ENCODE measurements at regions not wholly inside any gene's neighbourhood (a gene's known extent, or its start where the extent isn't known, plus 50 kb on each side); places are given as distances from the start of the nearest gene placed in this dataset.
"Not testable (repeated sequence)": the region's sequence is repeated elsewhere in the genome, so short reads cannot be mapped to it uniquely, and the experiment has no call there.

DNA sequence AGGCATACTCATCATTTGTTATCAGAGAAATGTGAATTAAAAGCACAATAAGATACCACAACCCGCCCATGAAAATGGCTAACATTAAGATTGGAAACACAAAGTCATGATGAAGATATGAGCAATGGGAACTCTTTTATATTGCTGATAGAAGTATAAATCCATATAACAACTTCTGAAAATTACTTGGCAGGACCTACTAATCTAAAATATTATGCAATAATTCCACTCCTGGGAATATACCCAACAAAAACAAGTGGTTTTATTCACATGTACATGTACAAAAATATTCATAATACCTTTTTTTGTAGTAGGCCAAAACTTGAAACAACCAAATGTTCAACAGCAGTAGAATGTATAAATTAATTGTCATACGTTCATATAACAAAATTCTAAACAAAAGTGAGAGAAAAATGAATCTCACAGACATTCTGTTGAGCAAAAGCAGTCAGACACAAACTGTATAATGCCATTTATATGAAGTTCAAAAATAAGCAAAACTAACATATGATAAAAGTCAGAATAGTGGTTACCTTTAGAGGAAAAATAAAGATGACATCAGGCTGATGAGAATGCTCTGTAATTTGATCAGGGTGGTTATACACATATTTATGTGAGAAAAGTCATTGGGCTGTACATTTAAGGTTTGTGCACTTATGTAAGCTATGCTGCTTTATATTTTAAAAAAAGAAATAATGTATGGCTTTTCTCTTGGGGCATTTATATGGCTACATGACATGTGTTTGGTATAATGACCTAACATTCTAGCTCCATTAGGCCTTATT is 309.2 kb upstream of the KITLG start:
- no peak for DNase-seq (ENCODE audit: low spot score)

DNA sequence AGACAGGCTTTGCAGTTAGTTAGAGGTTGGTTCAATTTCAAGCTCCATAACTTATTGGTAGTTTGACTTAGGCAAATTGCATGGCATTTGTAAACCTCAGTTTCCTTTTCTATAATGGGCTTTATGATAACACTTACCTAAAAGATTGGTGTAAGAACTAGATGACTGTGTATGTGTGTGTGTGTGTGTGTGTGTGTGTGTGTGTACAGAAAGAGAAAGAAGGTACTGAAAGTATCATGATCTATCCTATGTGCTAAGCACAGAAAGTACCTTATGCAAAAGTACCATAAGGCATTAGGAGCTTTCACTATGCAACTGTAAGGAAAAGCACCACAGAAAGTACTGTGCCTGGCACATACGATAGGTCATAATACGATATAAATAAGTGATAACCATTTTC is 304.3 kb upstream of the KITLG start:
- DNase-seq (ENCODE audit: low spot score), result no peak

DNA sequence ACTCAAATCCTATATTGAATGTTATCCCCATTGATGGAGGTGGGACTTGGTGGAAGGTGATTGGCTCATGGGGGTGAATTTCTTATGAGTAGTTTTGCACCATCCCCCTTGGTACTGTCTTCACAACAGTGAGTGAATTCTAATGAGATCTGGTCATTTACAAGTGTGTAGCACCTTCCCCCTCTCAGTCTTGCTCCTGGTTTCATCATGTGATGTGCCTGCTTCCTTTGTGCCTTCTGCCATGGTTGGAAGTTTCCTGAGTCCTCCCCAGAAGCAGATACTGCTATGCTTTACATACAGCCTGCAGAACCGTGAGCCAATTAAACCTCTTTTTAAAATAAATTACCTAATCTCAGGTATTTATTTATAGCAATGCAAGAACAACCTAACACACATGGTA is 302.4 kb upstream of the KITLG start:
- no peak for DNase-seq (ENCODE audit: low spot score)

DNA sequence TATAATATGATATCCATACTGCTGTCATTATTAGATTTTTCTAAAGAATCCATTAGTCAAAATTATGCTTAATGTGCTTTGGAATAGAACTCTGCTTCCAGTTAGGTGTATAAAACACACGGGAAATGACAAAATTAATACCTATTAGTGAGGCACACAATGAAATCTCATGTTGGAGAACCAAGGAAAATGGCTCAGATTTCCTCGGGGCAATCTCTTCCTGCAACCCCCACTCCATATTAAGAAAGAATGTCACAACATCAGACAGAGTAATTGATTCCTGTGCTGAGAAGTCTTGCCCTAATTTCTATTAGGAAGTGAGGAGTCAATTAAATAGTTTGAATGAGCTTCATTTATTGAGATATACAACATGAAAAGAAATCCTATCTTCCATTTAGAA is 299.8 kb upstream of the KITLG start:
- no peak for DNase-seq (ENCODE audit: low spot score)

GRCh38 chr12:88878295-88878694 is 298.0 kb upstream of the KITLG start:
- no peak for DNase-seq (ENCODE audit: low spot score)

DNA sequence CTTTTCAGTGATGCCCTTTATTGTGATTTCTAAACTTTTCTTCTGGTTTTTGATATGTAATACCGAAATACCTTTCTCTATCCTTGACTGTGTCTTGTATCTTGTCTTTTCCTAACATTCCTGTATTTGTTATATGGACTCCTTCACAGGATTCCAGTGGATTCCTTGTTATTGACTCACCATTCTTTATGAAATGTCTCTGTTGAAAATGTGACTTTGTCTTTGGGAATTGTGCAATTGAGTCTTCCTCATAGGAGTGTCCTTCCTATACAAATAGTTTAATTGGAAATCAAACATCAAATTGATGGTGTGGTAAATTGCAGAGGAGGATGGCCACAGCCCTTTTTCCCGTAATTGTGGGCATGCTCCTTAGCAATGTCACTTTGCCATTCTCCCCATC is 296.6 kb upstream of the KITLG start:
- DNase-seq (ENCODE audit: low spot score), result no peak

- DNase-seq (ENCODE audit: low spot score), result no peak
Measured at GRCh38 chr12:88870000-88870737, 289.9 kb upstream of the KITLG start.

DNA sequence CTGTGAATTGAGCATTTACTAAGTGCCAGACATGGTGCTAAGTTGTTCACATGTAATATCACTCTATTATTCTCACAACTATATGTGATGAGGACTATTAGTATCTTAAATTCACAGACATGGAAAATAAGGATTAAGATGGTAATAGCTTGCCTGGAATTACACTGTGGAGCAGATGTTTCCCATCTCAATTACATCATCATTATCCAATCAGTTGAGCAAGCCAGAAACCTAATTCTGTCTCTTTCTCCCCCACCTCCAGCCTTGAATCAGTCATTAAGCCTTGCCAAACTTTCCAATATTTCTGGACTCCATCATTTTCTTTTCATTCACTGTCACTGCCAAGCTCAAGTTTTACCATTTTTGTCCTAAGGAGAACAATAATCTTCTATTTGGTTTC is 287.8 kb upstream of the KITLG start:
- DNase-seq (ENCODE audit: low spot score), result no peak

DNA sequence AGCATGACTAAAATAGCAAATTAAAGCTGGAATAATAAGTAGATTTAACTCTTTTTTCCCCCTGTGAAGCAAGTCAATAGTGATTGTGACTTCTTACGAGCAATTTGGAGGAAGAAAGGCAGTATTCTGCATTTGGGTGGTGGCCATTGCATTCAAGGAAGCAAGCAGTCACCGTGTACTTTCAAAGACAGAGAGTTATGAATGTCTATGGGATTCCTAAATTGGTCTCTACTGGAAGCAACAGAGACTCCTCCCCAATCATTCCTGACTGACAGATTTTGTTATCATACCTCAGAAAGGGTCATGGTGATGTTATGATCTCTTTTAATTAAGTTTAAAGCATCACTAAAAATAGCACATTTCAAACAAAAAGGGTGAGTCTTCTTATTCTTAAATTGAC is 287.2 kb upstream of the KITLG start:
- DNase-seq (ENCODE audit: low spot score), result no peak

GRCh38 chr12:88866881-88867280 is 286.6 kb upstream of the KITLG start:
- DNase-seq (ENCODE audit: low spot score), result no peak

GRCh38 chr12:88865537-88865936 is 285.3 kb upstream of the KITLG start:
- DNase-seq (ENCODE audit: low spot score), result no peak

- no peak for DNase-seq (ENCODE audit: low spot score)
Measured at GRCh38 chr12:88860851-88861250, 280.6 kb upstream of the KITLG start.

DNA sequence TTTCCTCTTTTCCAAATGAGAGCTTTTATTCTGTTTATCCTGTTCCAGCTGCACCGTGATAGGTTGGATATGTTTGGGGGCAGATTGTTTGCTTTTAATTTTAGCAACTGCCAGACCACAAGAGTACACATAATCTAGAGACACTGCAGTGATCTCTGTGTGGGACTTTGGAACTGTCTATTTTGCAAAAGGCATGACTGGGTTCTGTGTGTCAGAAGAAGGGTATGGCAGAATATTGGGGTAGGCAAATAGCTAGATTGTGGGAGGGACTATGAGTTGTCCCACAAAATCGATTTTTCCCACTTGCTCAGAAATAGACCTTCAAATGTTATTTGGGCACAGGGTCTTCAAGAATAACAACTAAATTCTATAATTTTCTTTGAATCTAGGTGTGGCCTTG is 275.9 kb upstream of the KITLG start:
- no peak for DNase-seq (ENCODE audit: low spot score)

DNA sequence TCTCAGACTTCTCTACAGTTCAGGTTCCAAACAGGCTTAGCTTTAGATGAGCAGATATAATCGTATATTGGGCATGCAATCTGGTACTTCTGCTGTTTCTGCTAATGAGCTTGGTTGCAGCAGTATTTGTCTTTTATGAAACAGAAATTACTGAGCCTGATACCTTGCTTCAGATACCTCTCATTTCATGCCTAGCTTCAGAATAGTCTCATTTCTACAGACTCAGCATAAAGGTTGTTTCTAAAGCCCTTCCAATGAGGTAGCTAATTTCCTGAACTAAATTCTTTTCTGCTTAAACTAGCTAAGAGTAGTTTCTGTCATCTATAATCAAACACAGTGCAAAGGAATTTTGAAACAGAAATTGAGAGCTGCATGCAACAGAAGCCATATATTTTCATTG is 275.0 kb upstream of the KITLG start:
- no peak for DNase-seq (ENCODE audit: low spot score)

DNA sequence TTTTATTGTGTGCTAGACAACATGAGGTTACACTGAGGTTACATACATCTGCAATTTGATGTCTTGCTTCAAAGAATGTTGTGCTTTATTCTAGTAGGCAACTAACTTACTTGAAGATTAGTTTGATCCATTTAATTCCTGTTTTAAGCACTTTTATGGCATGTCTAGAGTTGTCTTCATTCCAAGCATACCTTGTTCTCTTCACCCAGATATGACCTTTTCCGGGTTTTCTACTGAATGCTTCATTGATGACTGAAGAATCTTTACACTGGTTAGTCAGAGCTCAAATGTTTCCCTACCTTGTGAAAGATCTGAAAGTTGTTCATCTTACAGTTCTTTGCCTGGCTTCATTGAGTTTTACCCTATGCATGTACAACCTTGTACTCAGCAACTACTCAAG is 274.0 kb upstream of the KITLG start:
- DNase-seq (ENCODE audit: low spot score), result no peak

DNA sequence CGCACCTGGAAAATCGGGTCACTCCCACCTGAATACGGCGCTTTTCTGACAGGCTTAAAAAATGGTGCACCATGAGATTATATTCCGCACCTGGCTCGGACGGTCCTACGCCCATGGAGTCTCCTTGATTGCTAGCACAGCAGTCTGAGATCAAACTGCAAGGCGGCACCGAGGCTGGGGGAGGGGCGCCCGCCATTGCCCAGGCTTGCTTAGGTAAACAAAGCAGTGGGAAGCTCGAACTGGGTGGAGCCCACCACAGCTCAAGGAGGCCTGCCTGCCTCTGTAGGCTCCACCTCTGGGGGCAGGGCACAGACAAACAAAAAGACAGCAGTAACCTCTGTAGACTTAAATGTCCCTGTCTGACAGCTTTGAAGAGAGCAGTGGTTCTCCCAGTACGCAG is 267.0 kb upstream of the KITLG start:
- not testable (repeated sequence) for DNase-seq (ENCODE audit: low spot score)

GRCh38 chr12:88844426-88844825 is 264.2 kb upstream of the KITLG start:
- no peak for DNase-seq (ENCODE audit: low spot score)

GRCh38 chr12:88842314-88842713 is 262.0 kb upstream of the KITLG start:
- no peak for DNase-seq (ENCODE audit: low spot score)

GRCh38 chr12:88839486-88839885 is 259.2 kb upstream of the KITLG start:
- no peak for DNase-seq (ENCODE audit: low spot score)

GRCh38 chr12:88836156-88836555 is 255.9 kb upstream of the KITLG start:
- DNase-seq (ENCODE audit: low spot score), result no peak

DNA sequence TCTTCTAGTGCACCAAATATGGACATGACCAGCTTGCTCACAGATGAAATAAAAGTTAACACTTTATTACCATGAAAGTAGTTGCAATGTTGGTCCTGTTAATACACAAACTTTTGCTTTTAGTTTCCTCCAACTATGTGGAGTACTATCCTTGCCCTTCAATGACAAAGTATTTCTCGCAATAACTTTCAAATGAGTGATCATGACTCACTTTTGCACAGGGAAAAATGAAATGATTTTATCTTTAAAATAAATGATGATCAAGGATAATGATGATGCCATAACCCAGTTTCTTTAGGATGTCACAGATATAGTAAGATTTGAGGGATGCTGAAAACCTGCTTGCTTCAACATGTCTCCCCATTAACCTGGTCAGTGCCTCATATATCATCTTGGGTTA is 254.0 kb upstream of the KITLG start:
- no peak for DNase-seq (ENCODE audit: low spot score)

DNA sequence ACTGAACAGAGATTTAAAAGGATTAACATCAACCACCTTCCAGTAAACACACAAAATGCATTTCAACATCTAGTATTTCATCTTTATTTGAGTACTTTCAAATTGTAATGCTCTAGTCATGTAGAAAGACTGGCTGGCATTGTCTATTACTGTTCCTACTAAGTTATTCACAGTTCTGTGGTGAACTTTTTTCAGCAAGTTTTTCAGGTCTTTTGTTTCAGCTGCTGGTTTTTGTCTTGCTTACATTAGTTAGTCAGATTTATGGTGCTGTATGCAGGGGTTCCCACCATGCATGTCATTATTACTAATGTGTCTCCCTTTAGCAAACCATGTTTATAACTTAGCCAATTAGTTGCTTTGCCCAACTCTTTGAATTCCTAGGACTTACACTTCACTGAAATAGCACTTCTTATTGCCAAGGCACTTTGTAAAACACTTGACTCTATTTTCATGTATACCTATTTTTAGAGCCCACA is 253.4 kb upstream of the KITLG start:
- no peak for DNase-seq (ENCODE audit: low spot score)

GRCh38 chr12:88828537-88828936 is 248.3 kb upstream of the KITLG start:
- DNase-seq (ENCODE audit: low spot score), result not testable (repeated sequence)

DNA sequence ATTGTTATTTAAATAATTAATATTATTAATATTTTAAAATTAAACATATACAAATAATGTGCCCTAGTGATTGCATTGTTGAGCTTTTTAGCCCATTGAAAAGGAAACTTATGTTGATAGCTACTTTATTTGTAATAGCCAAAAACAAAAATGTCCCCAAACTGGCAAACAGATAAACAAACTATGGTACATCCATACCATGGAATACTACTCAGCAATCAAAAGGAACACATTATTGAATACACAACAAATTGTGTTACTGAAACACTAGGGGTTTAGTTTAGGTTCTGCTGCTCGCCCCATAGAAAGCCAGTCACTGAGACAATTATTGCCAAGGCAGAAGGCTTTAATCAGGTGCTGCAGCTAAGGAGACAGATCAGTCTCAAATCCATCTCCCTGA is 239.7 kb upstream of the KITLG start:
- DNase-seq (ENCODE audit: low spot score), result no peak
